C4-2B (cell line): ENCODE measurements at regions not wholly inside any gene's neighbourhood (a gene's known extent, or its start where the extent isn't known, plus 50 kb on each side); places are given as distances from the start of the nearest gene placed in this dataset.

ENCODE experiments used
- H3K27ac ChIP-seq: fragments of 450-650 bp; 2 replicates; pipeline ENCODE4 v1.5.1; 2017
- ZFX ChIP-seq: fragments of 450-650 bp; IDR thresholded peaks from 2 replicates; pipeline ENCODE4 v1.6.1; 2017
- TF ChIP-seq, protein P1 (sequence below): fragments of 450-650 bp; conservative IDR thresholded peaks from 2 replicates; pipeline ENCODE4 v1.5.1; 2017; ENCODE audit warnings: mild to moderate bottlenecking

DNA sequence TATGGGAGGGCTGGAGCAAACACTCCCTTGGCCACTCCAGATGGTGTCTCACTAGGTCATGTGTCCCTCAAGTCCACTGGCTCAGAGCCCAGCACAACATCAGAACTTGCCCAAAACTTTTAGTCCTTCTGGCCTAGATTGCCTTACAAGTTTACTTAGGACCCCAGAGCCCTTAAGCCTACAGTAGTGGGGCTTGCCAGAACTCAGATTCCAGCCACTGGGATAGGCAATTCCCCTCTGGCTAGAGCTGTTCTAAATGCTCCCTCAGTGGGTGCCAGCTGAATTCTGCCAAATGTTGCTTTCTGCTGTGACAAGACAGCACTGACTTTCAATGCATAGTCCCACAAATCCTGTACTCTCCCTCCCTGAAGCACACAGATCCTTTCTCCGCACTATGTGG is 331.1 kb downstream of the HTR7 start:
- H3K27ac ChIP-seq = no peak overlapping the region
- TF ChIP-seq, protein P1, sequence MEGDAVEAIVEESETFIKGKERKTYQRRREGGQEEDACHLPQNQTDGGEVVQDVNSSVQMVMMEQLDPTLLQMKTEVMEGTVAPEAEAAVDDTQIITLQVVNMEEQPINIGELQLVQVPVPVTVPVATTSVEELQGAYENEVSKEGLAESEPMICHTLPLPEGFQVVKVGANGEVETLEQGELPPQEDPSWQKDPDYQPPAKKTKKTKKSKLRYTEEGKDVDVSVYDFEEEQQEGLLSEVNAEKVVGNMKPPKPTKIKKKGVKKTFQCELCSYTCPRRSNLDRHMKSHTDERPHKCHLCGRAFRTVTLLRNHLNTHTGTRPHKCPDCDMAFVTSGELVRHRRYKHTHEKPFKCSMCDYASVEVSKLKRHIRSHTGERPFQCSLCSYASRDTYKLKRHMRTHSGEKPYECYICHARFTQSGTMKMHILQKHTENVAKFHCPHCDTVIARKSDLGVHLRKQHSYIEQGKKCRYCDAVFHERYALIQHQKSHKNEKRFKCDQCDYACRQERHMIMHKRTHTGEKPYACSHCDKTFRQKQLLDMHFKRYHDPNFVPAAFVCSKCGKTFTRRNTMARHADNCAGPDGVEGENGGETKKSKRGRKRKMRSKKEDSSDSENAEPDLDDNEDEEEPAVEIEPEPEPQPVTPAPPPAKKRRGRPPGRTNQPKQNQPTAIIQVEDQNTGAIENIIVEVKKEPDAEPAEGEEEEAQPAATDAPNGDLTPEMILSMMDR = no peak
- no peak for TF ChIP-seq ZFX

DNA sequence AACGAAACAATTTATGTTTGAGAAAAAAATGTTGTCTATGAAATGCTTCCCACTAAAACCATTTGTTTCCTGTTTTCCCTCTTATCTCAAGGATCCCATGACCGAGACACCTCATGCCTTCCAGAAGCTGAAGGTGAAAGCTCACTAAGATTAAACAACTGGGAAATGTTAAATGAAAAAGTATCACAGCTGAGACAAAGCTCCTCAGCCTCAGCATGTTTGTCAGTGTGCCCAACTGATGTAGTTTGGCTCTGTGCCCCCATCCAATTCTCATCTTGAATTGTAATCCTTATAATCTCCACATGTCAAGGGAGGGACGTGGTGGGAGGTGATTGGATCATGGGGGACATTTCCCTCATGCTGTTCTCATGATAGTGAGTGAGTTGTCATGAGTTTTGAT is 327.3 kb downstream of the HTR7 start:
- TF ChIP-seq, protein P1 = no peak
- no peak for TF ChIP-seq ZFX
- no peak overlapping the region for H3K27ac ChIP-seq

- TF ChIP-seq, protein P1 = no peak
- no peak for TF ChIP-seq ZFX
These were observed 300.5 kb downstream of the HTR7 start for GRCh38 chr10:90557385-90557784.

DNA sequence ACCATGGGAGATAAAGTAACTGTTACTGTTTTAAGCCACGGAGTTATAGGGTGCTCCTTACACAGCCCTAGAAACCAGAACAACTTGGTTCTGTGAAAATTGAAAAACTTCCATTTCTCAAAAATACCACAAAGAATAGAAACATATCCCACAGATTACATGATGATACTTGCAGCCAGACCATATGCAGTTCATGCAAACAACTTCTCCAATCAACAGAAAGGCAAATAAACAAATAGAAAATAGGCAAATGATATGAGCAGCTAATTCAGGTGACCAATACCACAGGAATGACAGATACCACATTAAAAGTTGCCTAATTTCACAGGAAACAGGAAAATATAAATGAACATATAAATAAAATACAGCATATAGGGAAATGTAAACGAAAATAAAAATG is 297.5 kb downstream of the HTR7 start:
- no peak overlapping the region for H3K27ac ChIP-seq

More at GRCh38 chr10:90557385-90557784, 300.5 kb downstream of the HTR7 start:
- H3K27ac ChIP-seq = no peak overlapping the region

DNA sequence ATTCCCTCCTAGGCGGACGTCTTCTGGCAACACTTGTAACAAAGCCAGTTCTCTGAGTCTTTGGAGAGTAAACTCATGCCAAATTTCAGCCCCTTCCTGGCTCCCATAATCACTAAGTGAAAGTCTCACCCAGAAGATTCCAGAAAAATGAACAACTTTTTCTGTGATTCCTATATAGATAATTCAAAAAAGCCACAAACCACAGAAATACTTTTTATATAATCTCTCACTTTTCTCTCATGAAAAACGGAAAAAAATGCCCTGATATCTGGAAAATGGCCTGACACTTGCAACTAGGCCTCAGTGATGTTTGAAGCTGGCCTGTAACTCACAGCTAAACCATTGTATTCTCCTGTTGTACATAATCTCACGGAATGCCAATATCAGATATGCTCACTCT is 296.2 kb downstream of the HTR7 start:
- H3K27ac ChIP-seq = no peak overlapping the region
- TF ChIP-seq, protein P1 = no peak
- TF ChIP-seq ZFX = no peak

More for the DNA sequence above, 297.5 kb downstream of the HTR7 start:
- TF ChIP-seq ZFX = no peak
- TF ChIP-seq, protein P1 = no peak

DNA sequence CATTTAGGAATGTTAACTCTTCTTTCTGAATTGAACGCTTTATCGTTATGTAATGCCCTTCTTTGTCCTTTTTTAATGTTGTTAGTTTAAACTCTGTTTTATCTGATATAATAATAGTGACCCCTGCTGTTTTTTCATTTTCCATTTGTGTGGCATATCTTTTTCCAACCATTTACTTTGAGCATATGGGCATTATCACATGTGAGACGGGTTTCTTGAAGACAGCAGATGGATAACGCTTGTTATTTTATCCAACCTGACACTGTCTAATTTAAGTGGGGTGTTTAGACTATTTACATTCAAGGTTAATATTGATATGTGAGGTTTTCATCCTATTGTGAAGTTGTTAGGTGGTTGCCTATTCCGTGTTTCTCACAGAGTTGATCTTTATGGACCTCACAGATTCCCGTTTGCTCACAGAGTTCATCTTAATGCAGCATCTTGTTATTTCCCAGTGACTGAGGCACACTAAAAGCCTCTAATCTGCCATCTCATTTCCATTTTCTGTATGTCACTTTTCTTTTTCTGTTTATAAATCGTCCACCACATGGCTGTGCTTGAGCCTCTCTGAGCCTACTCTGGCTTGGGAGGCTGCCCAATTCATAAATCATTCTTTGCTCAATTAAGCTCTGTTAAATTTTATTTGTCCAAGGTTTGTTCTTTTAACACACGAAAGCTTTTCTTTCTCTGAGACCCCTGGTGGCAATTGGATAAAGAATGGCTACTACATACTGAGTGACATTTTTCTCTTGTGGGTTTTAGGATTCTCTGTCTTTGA is 286.2 kb downstream of the HTR7 start:
- TF ChIP-seq, protein P1 = no peak; the same call in 1 of the 2 replicates
- TF ChIP-seq ZFX = no peak
- no peak overlapping the region for H3K27ac ChIP-seq

- TF ChIP-seq, protein P1 = no peak
- TF ChIP-seq ZFX = no peak
- no peak overlapping the region for H3K27ac ChIP-seq
These were observed 282.7 kb downstream of the HTR7 start for GRCh38 chr10:90575125-90575524.
